ENCODE measurements at regions not wholly inside any gene's neighbourhood (a gene's known extent, or its start where the extent isn't known, plus 50 kb on each side); places are given as distances from the start of the nearest gene placed in this dataset.

GRCh38 chr5:157914151-157914788 is 55.3 kb upstream of the CLINT1 start:
- no peak for TF ChIP-seq CTCF (IDR thresholded peaks at IDR 0.05; ENCODE audit: low read length)
- TF ChIP-seq EZH2 (IDR thresholded peaks at IDR 0.05; ENCODE audit: borderline replicate concordance, low read length): no peak
